Stimulated activated naive CD8-positive, alpha-beta T cell treated with anti-CD3 and anti-CD28 coated beads, Interleukin-15, Interleukin-2, amounts not matched to agents 100 U/mL and 50 U/mL, for 24 hours (primary cell): ENCODE measurements at regions not wholly inside any gene's neighbourhood (a gene's known extent, or its start where the extent isn't known, plus 50 kb on each side); places are given as distances from the start of the nearest gene placed in this dataset.
A peak's percentile ranks its signal among the peaks of the same experiment; 100 is the strongest.
"Not testable (repeated sequence)": the region's sequence is repeated elsewhere in the genome, so short reads cannot be mapped to it uniquely, and the experiment has no call there.

Experiments used
- ATAC-seq: fragments of 150-1000 bp; cut with Tn5 transposase; one replicate; pipeline ENCODE4 v1.10.0; 2021
- DNase-seq: peaks from one replicate; pipeline ENCODE4 v3.0.0; 2021

DNA sequence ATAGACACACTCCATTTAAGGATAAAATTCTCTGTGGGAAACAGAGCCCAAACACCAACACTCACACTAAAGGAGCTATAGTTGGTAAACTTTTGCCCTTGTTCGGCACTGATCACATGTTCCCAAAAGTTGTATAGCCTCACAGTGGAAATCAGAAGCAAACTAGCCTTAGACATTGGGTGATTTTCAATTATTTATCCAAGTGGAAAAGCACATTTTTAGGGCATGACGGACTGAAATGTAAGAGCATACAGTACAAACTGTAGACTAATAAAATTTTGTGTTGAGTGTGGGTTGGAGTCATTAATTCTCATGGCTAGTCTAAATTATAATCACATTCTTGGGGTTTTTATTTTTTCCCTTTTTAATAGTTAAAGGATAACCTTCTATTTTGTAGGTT, 202.4 kb downstream of the MOXD1 start:
- no peak for ATAC-seq
- DNase-seq = no peak

DNA sequence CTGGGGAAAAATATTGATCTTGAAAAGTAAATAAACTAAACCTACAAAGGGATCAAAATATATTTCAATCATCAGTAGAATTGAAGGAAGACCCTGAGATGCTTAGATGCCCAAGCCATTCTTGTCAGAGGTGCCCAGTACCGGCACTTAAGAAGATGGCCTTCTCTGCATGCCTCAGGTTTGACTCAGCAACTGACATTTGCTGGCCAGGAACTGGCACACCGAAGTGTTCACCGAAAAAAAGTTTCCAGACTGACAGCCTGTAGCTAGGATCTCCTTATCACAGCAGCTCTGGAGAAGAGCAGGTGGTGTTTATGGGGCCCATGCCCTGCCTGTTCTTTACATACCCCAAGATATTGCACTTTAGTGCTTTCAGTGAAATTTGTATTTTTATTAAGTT, 203.2 kb downstream of the MOXD1 start:
- DNase-seq (no peak), ATAC-seq (no peak)

DNA sequence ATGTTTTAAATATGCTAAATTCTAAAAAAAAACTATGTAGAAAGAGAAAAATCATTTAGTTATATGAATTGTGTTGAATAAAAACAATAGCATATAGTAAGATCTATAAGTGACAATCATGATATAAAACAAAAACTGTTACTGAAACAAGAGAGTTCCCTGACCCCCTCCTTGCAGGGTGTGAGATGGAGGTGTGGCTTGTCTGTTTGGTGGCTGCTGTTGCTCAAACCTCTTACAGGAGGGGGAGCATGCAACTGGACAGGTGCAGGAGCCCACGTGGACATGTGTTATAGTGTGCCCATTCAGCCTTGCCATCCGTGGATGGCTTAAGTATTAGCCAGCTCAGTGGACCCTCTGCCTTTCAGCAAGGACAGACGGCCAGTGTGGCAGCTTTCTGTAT, 206.7 kb downstream of the MOXD1 start:
- ATAC-seq = no peak
- no peak for DNase-seq

DNA sequence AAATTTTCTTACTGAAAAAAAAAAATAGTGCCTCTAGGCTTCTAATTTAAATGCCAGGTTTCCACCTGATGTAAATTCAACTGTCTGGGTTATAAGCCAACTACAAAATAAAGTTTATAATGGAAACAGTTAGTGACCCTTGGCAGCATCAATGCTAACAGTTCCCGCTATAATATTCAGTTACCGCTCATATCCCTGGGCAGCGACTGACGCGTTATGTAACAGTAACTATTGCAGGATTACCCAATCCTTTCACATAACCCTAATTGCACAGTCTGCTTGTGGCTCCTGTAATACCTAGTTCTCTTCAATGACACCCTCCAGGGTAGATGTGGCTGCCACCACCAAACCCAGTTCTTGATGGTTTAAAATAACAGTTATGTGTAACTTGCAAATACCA, 208.6 kb downstream of the MOXD1 start:
- DNase-seq (no peak), ATAC-seq (no peak)

DNA sequence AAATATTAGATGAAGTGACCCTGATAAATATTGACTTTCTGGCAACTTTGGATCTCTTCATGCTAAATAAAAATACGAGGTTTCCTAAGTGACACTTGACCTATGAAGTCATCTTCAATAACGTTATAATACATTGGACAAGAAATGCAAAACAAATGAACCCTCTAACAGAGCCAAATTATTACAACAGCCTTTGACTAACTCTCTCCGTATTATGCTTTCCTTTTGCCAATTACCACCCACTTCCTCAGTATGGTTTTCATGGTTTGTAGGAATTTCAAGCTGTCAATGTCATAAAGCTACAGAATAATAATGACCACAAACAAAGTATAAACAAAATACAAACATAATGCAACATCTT, 210.5 kb downstream of the MOXD1 start:
- DNase-seq (no peak), ATAC-seq (peak; percentile 28)

DNA sequence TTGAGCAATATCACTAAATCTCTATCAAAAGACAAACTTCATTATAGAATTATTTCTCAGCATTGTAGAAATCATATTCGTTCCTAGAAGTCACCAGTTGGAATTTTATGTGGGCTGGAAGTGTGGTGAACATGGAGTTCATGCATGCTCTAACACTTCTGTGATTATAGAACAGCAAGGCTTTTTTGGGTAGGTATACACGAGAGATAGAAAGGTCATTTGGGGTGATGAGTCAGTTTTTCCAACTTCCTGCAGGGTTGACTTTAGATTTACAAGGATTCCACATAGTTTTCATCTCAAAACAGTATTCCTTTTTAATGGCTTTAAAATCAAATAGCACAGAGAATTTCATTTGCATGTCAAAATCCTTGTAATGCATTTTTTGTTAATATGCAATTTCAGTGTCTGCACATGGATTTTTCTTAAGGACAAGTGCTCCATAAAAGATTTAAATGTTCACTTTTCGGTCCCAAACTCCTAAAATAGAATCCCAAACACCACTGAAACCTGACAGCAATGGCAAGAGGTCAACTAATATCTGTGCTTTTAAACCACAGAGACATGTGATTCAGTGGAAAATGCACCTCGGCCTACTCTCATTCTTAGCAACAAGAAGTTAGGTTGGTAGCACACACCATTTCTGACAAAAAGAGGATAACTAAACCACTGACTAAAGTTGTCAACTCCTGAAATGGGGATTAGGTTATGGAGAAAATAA, 211.0 kb downstream of the MOXD1 start:
- ATAC-seq = peak; percentile 73
- no peak for DNase-seq

DNA sequence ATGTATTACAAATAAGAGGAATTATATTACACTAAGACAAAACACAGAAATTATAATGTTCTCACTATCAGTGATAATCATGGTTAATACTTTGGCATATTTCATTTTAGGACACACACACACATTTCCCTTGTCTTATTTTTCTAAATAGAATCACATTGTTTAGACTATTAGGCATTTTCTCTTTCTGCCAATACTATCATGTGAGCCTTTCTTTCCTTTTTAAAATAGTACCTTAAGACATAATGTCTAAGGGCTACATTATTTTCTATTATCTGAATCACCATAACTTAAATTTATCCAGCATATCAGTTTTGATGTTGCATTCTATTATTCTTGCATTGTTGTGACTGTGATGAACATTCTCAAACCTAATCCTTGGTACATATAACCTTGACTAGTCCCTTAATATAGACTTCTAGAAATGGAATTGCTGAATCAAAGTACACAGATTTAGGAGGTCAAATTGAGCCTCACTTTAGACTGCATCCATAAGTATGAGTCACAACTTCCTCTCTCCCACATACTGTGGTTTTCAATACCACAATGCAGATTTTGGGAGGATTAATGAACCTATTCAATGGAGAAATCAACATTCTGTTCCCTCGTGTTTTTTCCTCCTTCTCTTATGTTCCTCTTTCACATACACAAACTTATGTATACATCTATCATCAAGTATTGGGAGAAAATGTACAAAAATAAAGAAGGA, 212.6 kb downstream of the MOXD1 start:
- DNase-seq (no peak), ATAC-seq (peak; percentile 28)

DNA sequence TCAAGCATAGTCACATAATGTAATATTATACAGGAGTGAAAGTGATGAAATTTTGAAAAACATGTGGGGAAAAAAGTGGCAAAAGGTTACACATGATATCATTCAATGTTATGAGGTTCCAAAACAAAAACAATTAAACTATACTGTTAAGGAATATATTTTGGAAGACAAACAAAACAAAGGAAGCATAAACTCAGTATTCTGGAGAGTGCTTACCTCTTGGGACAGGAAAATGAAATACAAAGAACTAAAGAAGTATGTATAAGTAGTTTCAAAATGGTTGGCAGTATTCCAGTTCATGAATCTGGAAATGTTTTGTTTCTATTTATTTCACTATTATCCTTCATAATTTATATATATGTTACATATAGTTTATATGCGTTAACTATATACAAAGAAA, 213.5 kb downstream of the MOXD1 start:
- no peak for ATAC-seq
- DNase-seq = no peak

DNA sequence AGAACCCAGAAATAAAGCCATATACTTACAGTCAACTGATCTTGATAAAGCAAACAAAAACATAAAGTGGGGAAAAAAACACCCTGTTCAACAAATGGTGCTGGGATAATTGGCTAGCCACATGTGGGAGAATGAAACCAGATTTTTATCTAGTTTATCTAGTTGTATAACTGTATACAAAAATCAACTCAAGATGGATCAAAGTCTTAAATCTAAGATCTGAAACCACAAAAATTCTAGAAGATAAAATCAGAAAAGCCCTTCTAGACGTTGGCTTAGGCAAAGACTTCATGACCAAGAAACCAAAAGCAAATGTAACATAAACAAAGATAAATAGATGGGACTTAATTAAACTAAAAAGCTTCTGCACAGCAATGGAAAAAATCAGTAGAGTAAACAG, 216.3 kb downstream of the MOXD1 start:
- not testable (repeated sequence) for ATAC-seq, DNase-seq

DNA sequence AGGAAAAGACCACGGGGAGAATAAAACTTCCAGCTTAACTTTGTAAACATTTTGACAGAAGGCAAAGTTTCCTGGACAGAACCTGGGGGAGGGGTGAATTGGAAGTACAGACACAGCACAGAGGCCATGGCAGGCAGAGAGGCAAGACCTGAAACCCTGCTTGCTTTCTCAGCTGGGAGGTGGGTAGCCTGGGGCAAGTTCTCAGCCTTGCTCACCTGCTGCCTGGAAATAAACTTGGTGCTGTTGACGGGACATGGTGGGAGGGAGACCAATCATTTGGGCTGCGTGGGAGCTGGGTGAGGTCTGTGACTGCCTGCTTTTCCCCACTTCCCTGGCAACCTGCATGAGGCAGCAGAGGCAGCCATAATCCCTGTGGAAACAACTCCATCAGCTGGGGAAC, 221.3 kb downstream of the MOXD1 start:
- ATAC-seq (no peak), DNase-seq (no peak)

DNA sequence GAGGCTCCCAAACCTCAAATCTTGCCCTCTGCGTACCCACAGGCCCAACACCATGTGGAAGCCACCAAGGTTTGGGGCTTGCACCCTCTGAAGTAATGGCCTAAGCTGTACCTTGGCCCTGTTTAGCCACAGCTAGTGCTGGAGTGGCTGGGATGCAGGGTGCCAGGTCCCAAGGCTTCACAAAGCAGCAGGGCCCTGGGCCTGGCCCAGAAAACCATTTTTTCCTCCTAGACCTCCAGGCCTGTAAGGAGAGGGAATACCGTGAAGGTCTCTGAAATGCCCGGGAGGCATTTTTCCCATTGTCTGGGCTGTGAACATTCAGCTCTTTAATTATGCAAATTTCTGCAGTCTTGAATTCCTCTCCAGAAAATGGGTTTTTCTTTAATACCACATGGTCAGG, 223.7 kb upstream of the CCN2 start:
- ATAC-seq (no peak), DNase-seq (no peak)

DNA sequence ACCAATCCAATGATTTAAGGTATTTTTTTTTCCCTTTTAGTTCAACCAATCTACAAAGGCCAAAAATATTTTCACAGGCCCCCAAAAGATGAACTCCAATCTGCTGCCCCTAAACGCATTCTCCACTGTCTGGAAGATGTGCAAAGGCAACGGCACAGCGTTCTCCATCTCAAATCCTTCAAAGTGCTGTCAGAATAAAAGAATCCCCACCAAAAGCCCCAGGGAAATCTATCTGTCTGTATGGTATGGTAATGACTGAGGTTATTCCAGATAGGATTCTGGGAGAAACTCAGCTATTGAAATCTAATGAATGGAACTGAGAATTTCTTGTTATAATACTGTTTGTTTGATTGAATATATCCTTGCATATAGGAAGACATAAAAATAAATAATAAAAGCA, 217.8 kb upstream of the CCN2 start:
- DNase-seq (no peak), ATAC-seq (no peak)

DNA sequence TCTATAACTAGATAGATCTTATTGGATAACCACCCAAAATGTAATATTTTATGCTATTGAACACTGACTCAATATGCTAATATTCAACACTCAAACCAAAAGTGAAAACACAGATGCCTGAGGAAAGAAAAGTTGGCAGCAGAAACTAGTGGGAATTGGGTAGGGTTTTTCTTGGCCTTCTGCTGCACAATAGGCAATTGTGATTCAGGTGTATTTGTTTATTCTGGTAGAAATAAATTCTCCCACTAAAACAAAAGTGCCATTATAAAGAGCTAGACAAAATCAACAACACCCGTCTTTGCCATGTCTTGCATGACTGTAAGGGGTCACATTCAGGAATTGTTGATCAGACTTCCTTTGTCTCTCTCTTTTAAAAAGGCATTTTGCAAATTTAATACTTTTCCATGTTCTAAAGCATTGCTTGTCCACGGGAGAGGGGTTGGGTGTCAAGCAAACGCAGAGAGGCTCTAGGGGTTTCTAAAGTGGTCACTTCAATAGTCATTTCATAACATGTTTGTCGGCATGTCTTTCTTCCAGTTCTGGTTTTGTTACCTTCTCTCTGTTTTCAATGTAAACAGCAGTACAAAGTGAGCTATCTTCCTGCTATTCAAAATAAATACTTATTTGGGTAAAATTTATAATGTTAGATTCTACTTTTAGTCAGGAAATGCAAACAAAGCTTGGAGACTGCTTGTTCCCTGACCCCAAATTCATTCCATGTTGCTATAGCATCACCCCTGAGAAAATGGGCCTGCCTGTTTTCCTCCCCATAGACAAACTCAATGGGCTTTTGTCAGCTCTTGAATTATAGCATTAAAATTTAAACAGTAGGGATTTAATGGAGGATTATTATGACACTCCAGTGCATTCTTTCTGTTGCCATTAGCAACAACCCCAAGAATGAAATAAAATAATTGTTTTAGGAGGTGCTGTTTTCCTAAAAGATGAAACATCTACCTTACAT, 217.0 kb upstream of the CCN2 start:
- no peak for ATAC-seq
- DNase-seq = no peak

DNA sequence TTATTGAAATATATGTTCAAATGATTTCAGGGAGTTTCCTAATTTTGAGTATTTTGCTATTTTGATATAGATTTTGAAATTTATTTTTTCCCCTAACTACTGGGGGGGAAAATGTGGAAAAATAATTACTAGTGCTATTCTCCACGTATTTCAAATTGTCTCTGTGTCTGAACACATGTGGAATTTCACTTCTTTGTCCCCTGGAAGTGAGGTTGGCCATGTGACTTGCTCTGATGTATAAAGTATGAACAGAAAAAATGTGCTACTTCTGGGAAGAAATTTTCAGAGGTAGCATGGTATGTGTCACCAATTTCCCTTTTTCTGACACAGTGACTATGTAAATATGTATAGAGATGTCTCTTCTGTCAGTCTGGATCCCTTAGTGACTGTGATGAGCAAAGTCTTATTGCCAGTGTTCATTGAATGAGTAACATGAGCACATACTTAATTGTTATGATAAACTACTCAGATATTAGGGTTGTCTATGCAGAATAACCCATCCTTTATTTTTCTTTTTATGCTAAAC, 215.4 kb upstream of the CCN2 start:
- no peak for DNase-seq
- ATAC-seq = no peak

DNA sequence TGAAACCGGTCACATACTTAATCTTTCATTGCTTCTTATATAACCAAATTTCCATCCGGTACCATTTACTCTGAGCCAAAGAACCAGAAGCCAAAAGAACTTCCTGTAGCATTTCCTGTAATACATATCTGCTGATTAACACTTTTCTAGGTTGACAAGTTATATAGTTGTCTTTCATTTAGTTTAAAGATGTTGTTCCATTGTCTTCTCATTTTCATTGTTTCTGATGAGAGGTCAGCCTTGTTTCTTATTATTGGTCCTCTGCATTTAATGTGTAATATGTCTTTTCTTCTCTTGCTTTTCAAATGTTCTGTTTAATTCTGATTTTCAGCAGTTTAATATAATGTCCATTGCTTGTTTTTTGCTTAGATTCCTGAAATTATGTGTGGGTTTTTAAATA, 214.5 kb upstream of the CCN2 start:
- ATAC-seq (no peak), DNase-seq (no peak)

DNA sequence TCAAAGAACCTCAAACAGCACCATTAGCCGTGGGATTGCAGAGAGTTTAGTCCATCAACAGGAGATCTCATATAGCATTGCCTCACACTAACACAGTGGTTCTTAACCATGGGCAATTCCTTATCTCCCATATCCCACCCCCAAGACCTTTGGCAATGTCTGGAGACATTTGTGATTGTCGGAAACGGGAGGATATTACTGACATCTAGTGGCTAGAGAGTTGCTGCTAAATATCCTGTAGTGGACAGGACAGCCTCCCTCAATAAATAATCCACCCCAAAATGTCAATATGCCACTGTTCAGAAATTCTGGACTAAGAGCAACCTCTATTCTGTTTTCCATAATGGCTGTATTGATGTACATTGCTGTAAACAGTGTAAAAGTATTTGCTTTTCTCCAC, 210.1 kb upstream of the CCN2 start:
- no peak for DNase-seq
- ATAC-seq = no peak

DNA sequence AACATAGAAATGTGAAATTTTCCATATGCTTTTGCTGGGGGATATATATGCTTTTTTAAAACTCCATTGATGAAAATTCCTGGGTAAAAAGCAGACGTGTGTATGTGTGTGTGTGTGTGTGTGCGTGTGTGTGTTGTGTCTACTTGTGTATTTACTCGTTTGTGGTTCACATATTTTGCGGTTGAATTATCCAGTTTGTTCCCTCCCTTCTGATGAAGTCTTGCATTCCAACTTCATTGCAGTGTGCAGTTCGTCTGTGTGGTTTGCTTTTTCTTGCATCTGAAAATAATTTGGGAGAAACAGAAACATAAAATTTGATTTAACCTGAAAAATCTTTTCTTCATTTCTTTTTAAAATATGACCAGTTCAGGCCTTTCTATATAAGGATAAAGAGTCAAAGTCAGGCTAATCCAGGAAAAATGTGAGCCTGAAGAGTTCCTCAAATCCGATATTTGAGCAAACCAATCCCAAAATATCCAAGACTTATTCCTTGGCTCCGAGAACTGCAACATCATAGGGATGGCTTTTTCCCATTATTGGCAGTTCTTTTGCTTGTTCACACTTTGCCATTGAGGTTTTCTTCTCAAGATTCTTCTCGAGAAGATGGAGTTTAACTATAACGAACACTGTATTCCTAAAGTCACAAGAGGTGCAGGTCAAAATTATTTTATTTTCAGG, 202.2 kb upstream of the CCN2 start:
- no peak for DNase-seq
- no peak for ATAC-seq

DNA sequence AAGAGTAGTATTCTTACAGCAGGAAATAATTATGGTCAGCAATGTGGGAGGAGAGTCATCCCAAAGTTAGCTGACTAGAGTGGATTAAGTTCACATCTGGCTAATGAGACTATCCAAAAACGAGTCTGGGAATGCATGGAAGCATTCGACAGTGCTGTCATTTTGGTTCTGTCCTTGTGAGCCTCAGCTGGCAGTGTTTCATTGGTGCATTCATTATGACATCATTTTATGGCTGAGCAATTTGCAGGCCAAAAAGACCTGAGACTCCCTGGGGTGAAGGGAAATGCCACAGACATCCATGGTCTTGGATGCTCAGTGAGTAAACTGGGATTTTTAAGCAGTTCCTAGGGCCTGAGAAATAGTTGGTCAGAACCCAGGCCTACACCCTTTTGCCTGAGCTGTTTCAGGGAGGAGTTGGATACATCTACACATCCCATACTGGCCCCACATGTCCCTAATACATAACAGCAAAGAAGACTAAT, 196.4 kb upstream of the CCN2 start:
- DNase-seq (no peak), ATAC-seq (no peak)

DNA sequence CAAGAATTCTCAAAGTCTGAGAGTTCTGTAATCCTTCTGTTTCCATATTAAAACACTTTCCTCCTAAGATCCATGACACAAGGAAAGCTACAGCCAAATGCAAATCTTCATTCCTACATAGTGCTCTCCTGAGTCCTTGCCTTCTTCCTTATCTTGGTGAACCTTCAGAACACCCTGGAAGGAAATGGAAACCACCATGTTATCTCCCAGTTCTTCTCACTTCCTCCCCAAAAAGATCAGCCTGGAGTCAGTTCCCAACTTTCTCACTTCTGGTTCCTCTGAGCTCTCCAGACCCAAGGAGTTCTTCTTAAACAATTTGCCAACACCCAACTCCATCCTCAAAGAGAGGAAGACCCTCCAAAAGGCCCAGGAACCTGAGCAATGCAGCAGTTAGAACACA, 193.3 kb upstream of the CCN2 start:
- DNase-seq (no peak), ATAC-seq (no peak)

DNA sequence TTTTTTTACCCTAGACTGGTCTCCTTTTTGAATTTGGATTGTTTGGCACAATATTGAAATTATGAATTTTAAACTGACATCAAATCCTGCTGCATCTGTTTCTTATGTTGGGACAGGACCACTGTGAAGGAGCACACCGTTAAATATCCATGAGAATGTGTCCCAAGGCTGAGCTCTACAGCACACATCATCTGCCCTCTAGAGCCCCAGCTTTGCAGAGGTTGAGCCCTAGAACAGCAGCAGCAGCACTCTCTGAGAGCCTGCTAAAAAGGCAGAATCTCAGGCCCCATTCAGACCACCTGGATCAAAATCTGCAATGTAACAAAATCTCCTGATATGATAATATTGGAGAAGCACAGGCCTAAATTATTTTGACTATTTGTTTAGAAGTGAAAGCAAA, 192.1 kb upstream of the CCN2 start:
- no peak for ATAC-seq
- no peak for DNase-seq

DNA sequence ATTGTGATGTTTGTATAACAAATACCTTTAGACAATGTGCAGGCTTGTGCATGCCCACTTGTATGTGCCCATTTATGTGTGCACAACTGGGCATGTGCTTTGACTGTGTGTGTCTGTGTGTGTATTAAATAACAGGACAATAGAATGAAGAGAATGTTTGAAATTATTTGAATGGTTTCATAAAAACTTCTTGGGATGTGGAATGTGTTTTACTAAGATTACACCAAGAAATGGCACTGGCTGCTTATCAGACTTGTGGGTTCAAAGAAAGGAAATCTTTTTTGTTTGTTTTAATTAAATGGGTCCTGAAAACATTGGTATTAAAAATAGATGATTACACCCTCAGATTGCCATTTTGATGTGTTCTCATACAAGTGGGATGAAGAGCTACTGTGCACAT, 191.6 kb upstream of the CCN2 start:
- ATAC-seq (no peak), DNase-seq (no peak)

DNA sequence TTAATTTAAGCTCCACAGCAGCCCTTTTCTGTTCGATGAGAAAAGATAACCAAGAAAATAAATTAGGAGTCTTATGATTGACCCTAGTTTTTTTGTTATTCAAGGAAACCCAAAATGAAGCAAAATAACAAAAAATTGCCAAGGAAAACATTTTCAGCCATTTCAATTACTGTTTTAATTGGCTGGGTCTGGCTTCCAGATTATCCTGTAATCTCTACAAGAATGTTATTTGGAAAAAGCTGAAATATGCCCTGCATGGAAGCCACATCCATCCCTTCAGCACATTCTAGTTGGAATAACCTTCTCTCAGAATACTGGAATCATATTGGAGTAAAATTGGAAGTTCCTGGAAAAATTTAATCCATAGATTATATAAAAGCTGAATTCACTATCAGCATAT, 191.1 kb upstream of the CCN2 start:
- ATAC-seq (no peak), DNase-seq (no peak)
